ENCODE measurements at regions not wholly inside any gene's neighbourhood (a gene's known extent, or its start where the extent isn't known, plus 50 kb on each side); places are given as distances from the start of the nearest gene placed in this dataset.

DNA sequence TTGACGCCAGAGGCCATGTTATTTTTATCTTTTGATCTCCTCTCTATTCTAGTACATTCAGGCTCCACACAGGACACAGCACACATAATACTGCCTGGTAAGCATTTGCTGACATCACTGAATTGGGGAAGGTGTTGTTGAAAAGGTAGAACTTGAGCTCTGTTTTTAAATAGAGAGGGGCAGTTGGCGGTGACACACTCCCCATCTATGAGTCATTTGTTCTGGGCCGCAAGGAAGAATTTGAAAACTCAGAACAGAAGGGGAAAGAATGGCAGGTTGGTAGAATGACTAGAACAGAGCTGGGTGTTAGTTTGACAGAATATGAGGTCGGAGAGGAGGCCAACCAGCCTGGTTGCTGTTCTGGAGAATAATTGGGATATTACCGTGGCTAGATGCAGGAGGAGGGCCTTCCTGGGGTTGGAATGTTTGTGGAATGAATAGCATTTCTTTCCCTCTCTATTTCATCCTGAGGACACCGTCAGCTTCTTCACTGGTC is 52.1 kb upstream of the ERRFI1 start:
- Mint-ChIP-seq H3K4me3 (no peak overlapping the region), H3K4me1 (ENCODE audit: low read depth in 2 of 2) (peaks cover 0 to 2% of the 10 kb centered on the region in 2 donors), H3K27ac (no peak overlapping the region), H3K27me3 (peaks cover 17 to 48% of the 10 kb centered on the region in 2 donors), H3K9me3 (no peaks in the 10 kb centered on the region), H3K36me3 (ENCODE audit: insufficient read depth) (no peaks in the 10 kb centered on the region)
- DNase-seq, result no peak
- ATAC-seq (replicated peaks), result no peak

GRCh38 chr1:8077602-8078001 is 51.5 kb upstream of the ERRFI1 start:
- ATAC-seq (replicated peaks), result no peak
- H3K4me1 Mint-ChIP-seq (ENCODE audit: low read depth in 2 of 2), result peaks cover 0 to 2% of the 10 kb centered on the region in 2 donors
- no peak overlapping the region for H3K4me3 Mint-ChIP-seq
- H3K36me3 Mint-ChIP-seq (ENCODE audit: insufficient read depth), result no peaks in the 10 kb centered on the region
- no peak for DNase-seq
- no peaks in the 10 kb centered on the region for H3K9me3 Mint-ChIP-seq
- H3K27ac Mint-ChIP-seq, result no peak overlapping the region
- peaks cover 17 to 52% of the 10 kb centered on the region in 2 donors for H3K27me3 Mint-ChIP-seq

GRCh38 chr1:8077120-8077573 is 51.0 kb upstream of the ERRFI1 start:
- no peak for DNase-seq
- no peak for ATAC-seq (replicated peaks)
- Mint-ChIP-seq H3K27me3 (peaks cover 22 to 56% of the 10 kb centered on the region in 2 donors), H3K4me3 (no peak overlapping the region), H3K36me3 (ENCODE audit: insufficient read depth) (no peaks in the 10 kb centered on the region), H3K27ac (no peak overlapping the region), H3K9me3 (no peaks in the 10 kb centered on the region), H3K4me1 (ENCODE audit: low read depth in 2 of 2) (peaks cover 0 to 2% of the 10 kb centered on the region in 2 donors)

- Mint-ChIP-seq H3K9me3 (no peaks in the 10 kb centered on the region), H3K4me3 (no peak overlapping the region), H3K27me3 (peaks cover 22 to 61% of the 10 kb centered on the region in 2 donors), H3K36me3 (ENCODE audit: insufficient read depth) (no peaks in the 10 kb centered on the region), H3K27ac (no peak overlapping the region), H3K4me1 (ENCODE audit: low read depth in 2 of 2) (peaks cover 0 to 2% of the 10 kb centered on the region in 2 donors)
- no peak for DNase-seq
- ATAC-seq (replicated peaks), result no peak
Measured at GRCh38 chr1:8076176-8076575, 50.1 kb upstream of the ERRFI1 start.

All from effector memory CD8-positive, alpha-beta T cell (primary cell).